LNCAP (cell line): ENCODE measurements at regions not wholly inside any gene's neighbourhood (a gene's known extent, or its start where the extent isn't known, plus 50 kb on each side); places are given as distances from the start of the nearest gene placed in this dataset.

Experiments used
- TF ChIP-seq, protein P1 (sequence below): fragments of 450-650 bp; IDR thresholded peaks from 2 replicates; pipeline ENCODE4 v1.5.1; 2017; ENCODE audit warnings: mild to moderate bottlenecking

GRCh38 chr2:103847276-103847675 lies 1006.6 kb upstream of the POU3F3 start:
- TF ChIP-seq, protein P1, sequence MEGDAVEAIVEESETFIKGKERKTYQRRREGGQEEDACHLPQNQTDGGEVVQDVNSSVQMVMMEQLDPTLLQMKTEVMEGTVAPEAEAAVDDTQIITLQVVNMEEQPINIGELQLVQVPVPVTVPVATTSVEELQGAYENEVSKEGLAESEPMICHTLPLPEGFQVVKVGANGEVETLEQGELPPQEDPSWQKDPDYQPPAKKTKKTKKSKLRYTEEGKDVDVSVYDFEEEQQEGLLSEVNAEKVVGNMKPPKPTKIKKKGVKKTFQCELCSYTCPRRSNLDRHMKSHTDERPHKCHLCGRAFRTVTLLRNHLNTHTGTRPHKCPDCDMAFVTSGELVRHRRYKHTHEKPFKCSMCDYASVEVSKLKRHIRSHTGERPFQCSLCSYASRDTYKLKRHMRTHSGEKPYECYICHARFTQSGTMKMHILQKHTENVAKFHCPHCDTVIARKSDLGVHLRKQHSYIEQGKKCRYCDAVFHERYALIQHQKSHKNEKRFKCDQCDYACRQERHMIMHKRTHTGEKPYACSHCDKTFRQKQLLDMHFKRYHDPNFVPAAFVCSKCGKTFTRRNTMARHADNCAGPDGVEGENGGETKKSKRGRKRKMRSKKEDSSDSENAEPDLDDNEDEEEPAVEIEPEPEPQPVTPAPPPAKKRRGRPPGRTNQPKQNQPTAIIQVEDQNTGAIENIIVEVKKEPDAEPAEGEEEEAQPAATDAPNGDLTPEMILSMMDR, result no peak

- TF ChIP-seq, protein P1, result no peak
Measured at GRCh38 chr2:103859238-103859637, 994.7 kb upstream of the POU3F3 start.

GRCh38 chr2:103860016-103860415 lies 993.9 kb upstream of the POU3F3 start:
- TF ChIP-seq, protein P1, result no peak

GRCh38 chr2:103868396-103868795 lies 985.5 kb upstream of the POU3F3 start:
- TF ChIP-seq, protein P1, result no peak

GRCh38 chr2:103873716-103874351 lies 980.1 kb upstream of the POU3F3 start:
- TF ChIP-seq, protein P1, result no peak

DNA sequence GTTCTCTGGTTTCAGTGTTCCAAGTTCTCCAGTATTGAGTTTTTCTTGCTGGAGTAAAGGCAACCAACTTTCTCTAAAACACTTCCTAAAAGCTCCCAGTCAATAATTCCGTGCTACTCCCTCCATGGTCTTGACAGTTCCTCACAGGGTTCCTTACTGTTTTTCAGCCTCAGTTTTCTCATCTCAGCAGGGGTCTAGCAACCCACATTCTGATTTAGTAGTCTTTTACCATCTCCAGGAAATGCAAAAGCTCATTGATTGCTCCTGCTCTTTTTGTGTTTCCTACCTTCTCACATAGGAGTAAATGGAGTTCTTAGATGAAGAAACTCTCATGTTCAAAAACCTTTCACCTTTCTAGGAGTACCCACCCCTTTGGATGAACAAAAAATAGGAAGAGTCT lies 978.8 kb upstream of the POU3F3 start:
- TF ChIP-seq, protein P1, result no peak

- TF ChIP-seq, protein P1, result no peak
Measured at GRCh38 chr2:103875531-103875930, 978.4 kb upstream of the POU3F3 start.

- TF ChIP-seq, protein P1, result no peak
Measured at GRCh38 chr2:103876611-103877010, 977.3 kb upstream of the POU3F3 start.
